ENCODE measurements at regions not wholly inside any gene's neighbourhood (a gene's known extent, or its start where the extent isn't known, plus 50 kb on each side); places are given as distances from the start of the nearest gene placed in this dataset.

- no peak for DNase-seq
Measured at GRCh38 chr18:51603111-51603510, 405.6 kb upstream of the MEX3C start.

GRCh38 chr18:51603551-51603950, 406.1 kb upstream of the MEX3C start:
- DNase-seq, result no peak

- DNase-seq, result no peak
Measured at GRCh38 chr18:51610481-51610880, 413.0 kb upstream of the MEX3C start.

GRCh38 chr18:51611326-51611725, 413.8 kb upstream of the MEX3C start:
- DNase-seq, result no peak

- DNase-seq, result no peak
Measured at GRCh38 chr18:51614033-51614432, 416.6 kb upstream of the MEX3C start.

GRCh38 chr18:51614967-51615571, 417.6 kb upstream of the MEX3C start:
- DNase-seq, result no peak

- DNase-seq, result no peak
Measured at GRCh38 chr18:51617167-51617566, 419.7 kb upstream of the MEX3C start.

GRCh38 chr18:51617572-51618260, 420.2 kb upstream of the MEX3C start:
- no peak for DNase-seq

- no peak for DNase-seq
Measured at GRCh38 chr18:51619283-51619682, 421.8 kb upstream of the MEX3C start.

- DNase-seq, result peak; percentile 85
Measured at GRCh38 chr18:51621113-51621863, 423.8 kb upstream of the MEX3C start.

- DNase-seq, result no peak
Measured at GRCh38 chr18:51621864-51622160, 424.3 kb upstream of the MEX3C start.

GRCh38 chr18:51622702-51623101, 425.2 kb upstream of the MEX3C start:
- DNase-seq, result no peak

GRCh38 chr18:51623653-51624052, 426.2 kb upstream of the MEX3C start:
- no peak for DNase-seq

GRCh38 chr18:51630706-51631105, 433.2 kb upstream of the MEX3C start:
- no peak for DNase-seq

GRCh38 chr18:51637881-51638280, 440.4 kb upstream of the MEX3C start:
- DNase-seq, result no peak

- DNase-seq, result no peak
Measured at GRCh38 chr18:51639541-51639940, 442.1 kb upstream of the MEX3C start.

- no peak for DNase-seq
Measured at GRCh38 chr18:51643483-51643882, 446.0 kb upstream of the MEX3C start.

GRCh38 chr18:51645607-51646006, 448.1 kb upstream of the MEX3C start:
- DNase-seq, result no peak

GRCh38 chr18:51647346-51647745, 449.9 kb upstream of the MEX3C start:
- no peak for DNase-seq

- no peak for DNase-seq
Measured at GRCh38 chr18:51647942-51648341, 450.5 kb upstream of the MEX3C start.

- DNase-seq, result no peak
Measured at GRCh38 chr18:51649796-51650195, 452.3 kb upstream of the MEX3C start.

GRCh38 chr18:51651761-51652160, 454.3 kb upstream of the MEX3C start:
- no peak for DNase-seq

- no peak for DNase-seq
Measured at GRCh38 chr18:51653507-51654213, 456.2 kb upstream of the MEX3C start.

Measured in midbrain (tissue), 1 donor.